H1 (cell line): ENCODE measurements at regions not wholly inside any gene's neighbourhood (a gene's known extent, or its start where the extent isn't known, plus 50 kb on each side); places are given as distances from the start of the nearest gene placed in this dataset.

Experiments
- EGR1 ChIP-seq: IDR thresholded peaks from 2 replicates; pipeline ENCODE4 v1.6.1; 2011; ENCODE audit warnings: low read depth, low read length, borderline replicate concordance
- RNF2 ChIP-seq: fragments of 200-900, 300-1000 bp; sonication (generic); IDR thresholded peaks from 2 replicates; pipeline ENCODE4 v1.7.1; 2016; ENCODE audit warnings: borderline replicate concordance, low read depth, mild to moderate bottlenecking, antibody characterized with exemption, low read length; ENCODE audit not compliant: poor library complexity, severe bottlenecking; ENCODE audit errors: missing control alignments

DNA sequence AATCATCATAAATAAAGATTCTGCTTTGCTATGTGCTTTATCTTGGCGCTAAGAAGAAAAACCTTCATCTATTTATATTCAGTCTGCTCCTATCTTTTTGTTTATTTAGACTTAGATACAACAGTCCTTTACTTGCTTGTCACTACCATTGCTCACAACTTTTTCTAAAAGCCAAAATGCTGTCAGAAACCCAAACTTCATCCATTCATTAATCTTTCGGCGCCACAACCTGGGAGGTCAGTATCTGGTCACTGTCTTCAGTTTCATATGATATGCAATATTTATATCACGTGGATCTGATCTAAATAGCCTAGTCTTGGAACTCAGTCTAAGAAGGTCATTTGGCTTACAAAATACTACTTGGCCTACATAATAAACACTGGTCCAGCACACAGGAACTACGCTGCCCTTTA, 159.3 kb upstream of the TARS1 start (continued):
- TF ChIP-seq EGR1, result no peak
- no peak for TF ChIP-seq RNF2
